ENCODE measurements at regions not wholly inside any gene's neighbourhood (a gene's known extent, or its start where the extent isn't known, plus 50 kb on each side); places are given as distances from the start of the nearest gene placed in this dataset.

DNA sequence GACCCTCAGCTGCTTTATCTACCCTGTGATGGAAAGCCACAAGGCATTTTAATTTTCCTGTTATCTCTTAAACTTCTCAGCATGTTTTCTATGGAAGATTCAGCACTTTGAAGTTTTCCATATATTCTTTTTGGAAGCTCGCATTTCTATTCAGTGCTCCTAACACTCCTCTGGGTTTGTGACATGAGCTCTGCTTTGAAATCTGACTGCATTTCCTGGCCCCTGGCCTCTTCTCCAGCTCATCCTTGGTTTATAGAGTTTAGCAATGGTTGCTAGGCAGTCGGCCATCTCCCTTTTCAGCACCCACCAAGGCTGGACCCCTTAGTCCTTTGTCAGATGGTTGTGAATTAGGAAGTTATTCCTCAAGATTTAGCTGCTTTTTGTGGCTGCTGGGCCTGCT lies 150.6 kb downstream of the KCNA5 start:
- TF ChIP-seq, protein P1, sequence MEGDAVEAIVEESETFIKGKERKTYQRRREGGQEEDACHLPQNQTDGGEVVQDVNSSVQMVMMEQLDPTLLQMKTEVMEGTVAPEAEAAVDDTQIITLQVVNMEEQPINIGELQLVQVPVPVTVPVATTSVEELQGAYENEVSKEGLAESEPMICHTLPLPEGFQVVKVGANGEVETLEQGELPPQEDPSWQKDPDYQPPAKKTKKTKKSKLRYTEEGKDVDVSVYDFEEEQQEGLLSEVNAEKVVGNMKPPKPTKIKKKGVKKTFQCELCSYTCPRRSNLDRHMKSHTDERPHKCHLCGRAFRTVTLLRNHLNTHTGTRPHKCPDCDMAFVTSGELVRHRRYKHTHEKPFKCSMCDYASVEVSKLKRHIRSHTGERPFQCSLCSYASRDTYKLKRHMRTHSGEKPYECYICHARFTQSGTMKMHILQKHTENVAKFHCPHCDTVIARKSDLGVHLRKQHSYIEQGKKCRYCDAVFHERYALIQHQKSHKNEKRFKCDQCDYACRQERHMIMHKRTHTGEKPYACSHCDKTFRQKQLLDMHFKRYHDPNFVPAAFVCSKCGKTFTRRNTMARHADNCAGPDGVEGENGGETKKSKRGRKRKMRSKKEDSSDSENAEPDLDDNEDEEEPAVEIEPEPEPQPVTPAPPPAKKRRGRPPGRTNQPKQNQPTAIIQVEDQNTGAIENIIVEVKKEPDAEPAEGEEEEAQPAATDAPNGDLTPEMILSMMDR (IDR thresholded peaks at IDR 0.05): no peak
- no peak for TF ChIP-seq POLR2A (IDR thresholded peaks at IDR 0.05)
- no peak for TF ChIP-seq POLR2AphosphoS5 (IDR thresholded peaks at IDR 0.05)
- no peak for TF ChIP-seq EP300 (IDR thresholded peaks at IDR 0.05)

All from sigmoid colon (tissue), 4 donors.